Astrocyte (in vitro differentiated cells and primary cell): ENCODE measurements at regions not wholly inside any gene's neighbourhood (a gene's known extent, or its start where the extent isn't known, plus 50 kb on each side); places are given as distances from the start of the nearest gene placed in this dataset.
A peak's percentile ranks its signal among the peaks of the same experiment; 100 is the strongest.
"Not testable (repeated sequence)": the region's sequence is repeated elsewhere in the genome, so short reads cannot be mapped to it uniquely, and the experiment has no call there.

ENCODE experiments used
- DNase-seq: peaks from one replicate; pipeline ENCODE4 v3.0.0-alpha.2; 2010; ENCODE audit warnings: low read depth
- FAIRE-seq: peaks from 2 replicates; lab custom pipeline; 2011; peaks lifted over from hg19 to GRCh38; lab: Jason Lieb, UNC
- H2AFZ ChIP-seq: 2 replicates; pipeline ENCODE4 v1.6.0; 2012; ENCODE audit warnings: low read depth, low read length, inconsistent platforms
- H3K27ac ChIP-seq: 2 replicates; pipeline ENCODE4 v1.5.1; 2011; ENCODE audit warnings: low read depth, low read length, inconsistent platforms
- H3K27me3 ChIP-seq: 2 replicates; pipeline ENCODE4 v1.6.0; 2011; ENCODE audit warnings: low read length, inconsistent platforms; ENCODE audit not compliant: insufficient read depth
- H3K36me3 ChIP-seq: 2 replicates; pipeline ENCODE4 v1.5.1; 2011; ENCODE audit warnings: low read length, inconsistent platforms; ENCODE audit not compliant: insufficient read depth
- H3K4me1 ChIP-seq: 2 replicates; pipeline ENCODE4 v1.5.1; 2011; ENCODE audit warnings: low read length, inconsistent platforms; ENCODE audit not compliant: insufficient read depth
- H3K4me2 ChIP-seq: 2 replicates; pipeline ENCODE4 v1.6.0; 2012; ENCODE audit warnings: low read length, inconsistent platforms
- H3K4me3 ChIP-seq: 2 replicates; pipeline ENCODE4 v1.5.1; 2011; ENCODE audit warnings: low read depth, mild to moderate bottlenecking, low read length, inconsistent platforms; ENCODE audit not compliant: insufficient read depth
- H3K79me2 ChIP-seq: 2 replicates; pipeline ENCODE4 v1.6.0; 2012; ENCODE audit warnings: mild to moderate bottlenecking, low read length, inconsistent platforms; ENCODE audit not compliant: insufficient read depth
- H3K9ac ChIP-seq: 2 replicates; pipeline ENCODE4 v1.6.0; 2012; ENCODE audit warnings: mild to moderate bottlenecking, low read length, inconsistent platforms
- H3K9me3 ChIP-seq: 2 replicates; pipeline ENCODE4 v1.5.1; 2012; ENCODE audit warnings: low read depth, mild to moderate bottlenecking, low read length, inconsistent platforms; ENCODE audit not compliant: insufficient read depth
- H4K20me1 ChIP-seq: 2 replicates; pipeline ENCODE4 v1.6.0; 2012; ENCODE audit warnings: low read length, inconsistent platforms; ENCODE audit not compliant: insufficient read depth
- H3K27ac Mint-ChIP-seq: one replicate; pipeline ENCODE4 v1.8.0; 2021; ENCODE audit warnings: mild to moderate bottlenecking, mixed read lengths; ENCODE audit not compliant: unreplicated experiment
- H3K27me3 Mint-ChIP-seq: one replicate; pipeline ENCODE4 v1.8.0; 2021; ENCODE audit warnings: low read depth, mixed read lengths; ENCODE audit not compliant: unreplicated experiment
- H3K36me3 Mint-ChIP-seq: one replicate; pipeline ENCODE4 v1.8.0; 2021; ENCODE audit warnings: low read depth, mixed read lengths; ENCODE audit not compliant: unreplicated experiment
- H3K4me1 Mint-ChIP-seq: one replicate; pipeline ENCODE4 v1.8.0; 2021; ENCODE audit warnings: low read depth, mixed read lengths; ENCODE audit not compliant: unreplicated experiment
- H3K4me3 Mint-ChIP-seq: one replicate; pipeline ENCODE4 v1.8.0; 2021; ENCODE audit warnings: mild to moderate bottlenecking, moderate library complexity, mixed read lengths; ENCODE audit not compliant: unreplicated experiment
- H3K9me3 Mint-ChIP-seq: one replicate; pipeline ENCODE4 v1.8.0; 2021; ENCODE audit warnings: mild to moderate bottlenecking, mixed read lengths; ENCODE audit not compliant: unreplicated experiment
- CTCF ChIP-seq: IDR thresholded peaks from 2 replicates; pipeline ENCODE4 v1.5.1; 2011; ENCODE audit warnings: low read depth, mild to moderate bottlenecking, inconsistent platforms, low read length, moderate library complexity; ENCODE audit not compliant: insufficient read depth
- EZH2 ChIP-seq: IDR thresholded peaks from 2 replicates; pipeline ENCODE4 v1.6.1; 2012; ENCODE audit warnings: mild to moderate bottlenecking, low read length, inconsistent platforms; ENCODE audit not compliant: insufficient read depth

GRCh38 chr4:62434921-62435320 is 1234.8 kb downstream of the ADGRL3 start:
- Histone ChIP-seq H3K4me2 (no peak overlapping the region), H3K9me3 (no peaks in the 10 kb centered on the region), H3K4me3 (no peak overlapping the region), H3K36me3 (no peaks in the 10 kb centered on the region), H3K9ac (no peak overlapping the region), H3K79me2 (no peaks in the 10 kb centered on the region), H3K27ac (no peak overlapping the region), H3K27me3 (no peaks in the 10 kb centered on the region), H4K20me1 (no peaks in the 10 kb centered on the region), H2AFZ (no peak overlapping the region), H3K4me1 (no peaks in the 10 kb centered on the region)
- H3K4me1 Mint-ChIP-seq: no peaks in the 10 kb centered on the region
- TF ChIP-seq CTCF: no peak
- no peak for TF ChIP-seq EZH2
- H3K27ac Mint-ChIP-seq: no peak overlapping the region
- DNase-seq: no peak
- H3K9me3 Mint-ChIP-seq: peaks cover 7% of the 10 kb centered on the region
- FAIRE-seq: no peak
- no peak overlapping the region for H3K4me3 Mint-ChIP-seq
- peaks cover 2% of the 10 kb centered on the region for H3K36me3 Mint-ChIP-seq
- H3K27me3 Mint-ChIP-seq: no peaks in the 10 kb centered on the region

GRCh38 chr4:62431513-62432231 is 1231.5 kb downstream of the ADGRL3 start:
- H3K27me3 Mint-ChIP-seq, H3K4me1 ChIP-seq, H3K36me3 Mint-ChIP-seq, H3K9me3 Mint-ChIP-seq, H3K27ac ChIP-seq, H3K9ac ChIP-seq, H3K4me3 Mint-ChIP-seq, H3K36me3 ChIP-seq, H3K79me2 ChIP-seq, H3K27me3 ChIP-seq, H3K4me1 Mint-ChIP-seq, H4K20me1 ChIP-seq, FAIRE-seq, H3K4me3 ChIP-seq, H2AFZ ChIP-seq, DNase-seq, H3K9me3 ChIP-seq, H3K4me2 ChIP-seq: not testable (repeated sequence)
- peak overlapping the region; percentile 7 for H3K27ac Mint-ChIP-seq

- Histone ChIP-seq H3K36me3 (no peaks in the 10 kb centered on the region), H3K27me3 (no peaks in the 10 kb centered on the region), H3K4me2 (no peak overlapping the region), H3K9ac (no peak overlapping the region), H4K20me1 (no peaks in the 10 kb centered on the region), H2AFZ (no peak overlapping the region), H3K9me3 (no peaks in the 10 kb centered on the region), H3K79me2 (no peaks in the 10 kb centered on the region), H3K4me3 (no peak overlapping the region), H3K4me1 (no peaks in the 10 kb centered on the region), H3K27ac (no peak overlapping the region)
- Mint-ChIP-seq H3K9me3 (peaks cover 6% of the 10 kb centered on the region), H3K27ac (no peak overlapping the region), H3K36me3 (peaks cover 2% of the 10 kb centered on the region), H3K4me3 (no peak overlapping the region), H3K4me1 (no peaks in the 10 kb centered on the region), H3K27me3 (no peaks in the 10 kb centered on the region)
- DNase-seq (no peak), FAIRE-seq (no peak)
- TF ChIP-seq CTCF (no peak), EZH2 (no peak)
Measured at GRCh38 chr4:62429297-62429696, 1229.2 kb downstream of the ADGRL3 start.
